Osteoblast (primary cell): ENCODE measurements at regions not wholly inside any gene's neighbourhood (a gene's known extent, or its start where the extent isn't known, plus 50 kb on each side); places are given as distances from the start of the nearest gene placed in this dataset.

Experiments used
- DNase-seq: peaks from one replicate; pipeline ENCODE4 v3.0.0; 2011; ENCODE audit warnings: low spot score, mixed read lengths; ENCODE audit not compliant: insufficient read length; ENCODE audit errors: missing footprints
- H2AFZ ChIP-seq: 2 replicates; pipeline ENCODE4 v1.6.0; 2011; ENCODE audit warnings: mild to moderate bottlenecking, low read length
- H3K27ac ChIP-seq: 2 replicates; pipeline ENCODE4 v1.5.1; 2011; ENCODE audit warnings: mild to moderate bottlenecking, low read depth, low read length, moderate library complexity
- H3K27me3 ChIP-seq: 2 replicates; pipeline ENCODE4 v1.6.0; 2012; ENCODE audit warnings: mild to moderate bottlenecking, control low read depth, inconsistent platforms, low read length, moderate library complexity; ENCODE audit not compliant: insufficient read depth
- H3K36me3 ChIP-seq: 2 replicates; pipeline ENCODE4 v1.5.1; 2011; ENCODE audit warnings: mild to moderate bottlenecking, low read length, control low read depth, moderate library complexity; ENCODE audit not compliant: insufficient read depth
- H3K4me1 ChIP-seq: 2 replicates; pipeline ENCODE4 v1.5.1; 2011; ENCODE audit warnings: mild to moderate bottlenecking, low read length, control low read depth, moderate library complexity; ENCODE audit not compliant: insufficient read depth
- H3K4me2 ChIP-seq: 2 replicates; pipeline ENCODE4 v1.6.0; 2011; ENCODE audit warnings: mild to moderate bottlenecking, low read length; ENCODE audit not compliant: insufficient read depth
- H3K4me3 ChIP-seq: fragments of 200-600 bp; sonication (generic); 3 replicates; pipeline ENCODE4 v1.5.1; 2012; ENCODE audit warnings: mild to moderate bottlenecking, low read length, inconsistent platforms; ENCODE audit not compliant: insufficient read depth
- H3K79me2 ChIP-seq: 2 replicates; pipeline ENCODE4 v1.6.0; 2012; ENCODE audit warnings: mild to moderate bottlenecking, low read length, control low read depth, inconsistent platforms; ENCODE audit not compliant: insufficient read depth
- H3K9me3 ChIP-seq: 2 replicates; pipeline ENCODE4 v1.5.1; 2011; ENCODE audit warnings: low read depth, low read length, control low read depth
- H4K20me1 ChIP-seq: 2 replicates; pipeline ENCODE4 v1.6.0; 2012; ENCODE audit warnings: mild to moderate bottlenecking, low read length, control low read depth; ENCODE audit not compliant: insufficient read depth
- CTCF ChIP-seq: IDR thresholded peaks from 2 replicates; pipeline ENCODE4 v1.5.1; 2011; ENCODE audit warnings: mild to moderate bottlenecking, low read depth, low read length, moderate library complexity; ENCODE audit errors: extremely low read depth

DNA sequence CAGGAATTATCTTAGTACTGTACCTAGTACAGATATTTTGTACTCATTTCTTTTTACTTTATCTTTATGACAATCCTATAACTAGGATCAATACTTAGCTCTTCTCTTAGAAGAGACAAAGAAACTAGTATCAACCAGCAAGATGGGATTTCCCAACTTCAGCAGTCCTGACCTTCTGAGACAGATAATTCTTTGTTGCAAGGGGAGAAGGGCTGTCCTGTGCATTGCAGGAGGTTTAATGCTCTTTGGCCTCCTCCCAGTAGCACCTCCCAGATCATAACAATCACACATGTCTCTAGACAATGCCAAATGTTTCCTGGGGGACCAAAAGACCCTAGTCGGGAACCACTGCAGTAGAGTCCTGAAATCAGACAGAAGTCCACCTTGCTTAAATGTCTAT lies 424.3 kb upstream of the DMAC1 start:
- Histone ChIP-seq H3K9me3 (no peaks in the 10 kb centered on the region), H3K4me2 (no peak overlapping the region), H3K27me3 (no peaks in the 10 kb centered on the region), H3K4me1 (no peaks in the 10 kb centered on the region), H3K4me3 (no peak overlapping the region), H3K27ac (no peak overlapping the region), H3K36me3 (no peaks in the 10 kb centered on the region), H3K79me2 (no peaks in the 10 kb centered on the region), H4K20me1 (no peaks in the 10 kb centered on the region), H2AFZ (no peak overlapping the region)
- no peak for TF ChIP-seq CTCF
- DNase-seq: no peak

GRCh38 chr9:8221462-8221861 lies 421.9 kb upstream of the DMAC1 start:
- TF ChIP-seq CTCF: no peak
- no peak overlapping the region for H3K27ac ChIP-seq
- no peaks in the 10 kb centered on the region for H3K9me3 ChIP-seq
- H3K4me2 ChIP-seq: no peak overlapping the region
- H3K36me3 ChIP-seq: no peaks in the 10 kb centered on the region
- H3K4me1 ChIP-seq: no peaks in the 10 kb centered on the region
- no peak overlapping the region for H2AFZ ChIP-seq
- no peaks in the 10 kb centered on the region for H4K20me1 ChIP-seq
- H3K4me3 ChIP-seq: no peak overlapping the region
- H3K79me2 ChIP-seq: no peaks in the 10 kb centered on the region
- no peak for DNase-seq
- H3K27me3 ChIP-seq: no peaks in the 10 kb centered on the region

DNA sequence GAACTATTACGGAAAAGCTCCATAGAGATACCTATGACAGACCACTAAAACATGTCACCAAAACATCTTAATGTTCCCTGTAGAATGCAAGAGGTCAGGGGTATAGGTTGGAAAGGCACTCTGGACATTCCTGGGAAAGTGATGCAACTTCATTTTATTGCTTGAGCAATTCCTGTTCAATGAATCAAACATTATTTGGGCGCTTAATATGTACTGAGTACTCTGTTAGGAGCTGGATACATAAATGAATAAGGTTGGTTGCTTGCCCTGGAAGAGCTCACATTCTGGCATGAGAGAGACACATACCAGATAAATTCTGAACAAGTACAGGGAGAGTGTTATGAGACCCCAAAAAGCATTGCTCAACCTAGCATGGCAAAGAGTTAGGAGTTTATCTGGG lies 408.9 kb upstream of the DMAC1 start:
- Histone ChIP-seq H3K27me3 (no peaks in the 10 kb centered on the region), H3K36me3 (no peaks in the 10 kb centered on the region), H3K4me2 (no peak overlapping the region), H3K27ac (peak overlapping the region; percentile 5), H3K4me3 (no peak overlapping the region), H3K4me1 (peaks cover 3% of the 10 kb centered on the region), H4K20me1 (no peaks in the 10 kb centered on the region), H2AFZ (no peak overlapping the region), H3K79me2 (no peaks in the 10 kb centered on the region), H3K9me3 (no peaks in the 10 kb centered on the region)
- DNase-seq: no peak
- no peak for TF ChIP-seq CTCF

DNA sequence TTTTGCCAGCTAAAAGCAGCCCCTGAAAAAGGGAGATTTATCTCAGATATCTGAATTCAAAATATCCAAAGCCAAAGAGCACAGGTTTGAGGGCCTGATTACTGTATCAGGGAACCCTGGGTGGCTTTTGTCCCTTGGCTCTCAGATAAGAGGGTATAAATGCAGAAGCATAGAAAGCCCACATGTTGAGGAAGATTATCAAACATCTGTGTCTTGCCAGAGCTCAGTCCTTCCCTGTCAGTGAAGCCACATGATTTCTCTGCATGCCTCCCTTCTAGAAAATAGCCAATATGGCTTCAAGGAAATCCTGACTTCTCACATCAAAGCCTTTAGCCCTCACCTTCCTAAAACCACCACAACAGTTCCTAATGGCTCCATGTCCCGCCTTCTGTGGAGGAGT lies 408.0 kb upstream of the DMAC1 start:
- Histone ChIP-seq H3K9me3 (no peaks in the 10 kb centered on the region), H3K36me3 (no peaks in the 10 kb centered on the region), H3K4me1 (peaks cover 3% of the 10 kb centered on the region), H4K20me1 (no peaks in the 10 kb centered on the region), H3K4me3 (no peak overlapping the region), H3K27ac (no peak overlapping the region), H3K79me2 (no peaks in the 10 kb centered on the region), H3K27me3 (no peaks in the 10 kb centered on the region), H3K4me2 (no peak overlapping the region), H2AFZ (no peak overlapping the region)
- no peak for DNase-seq
- TF ChIP-seq CTCF: no peak
